ENCODE measurements at regions not wholly inside any gene's neighbourhood (a gene's known extent, or its start where the extent isn't known, plus 50 kb on each side); places are given as distances from the start of the nearest gene placed in this dataset.

GRCh38 chr10:3914733-3915132 is 129.7 kb upstream of the KLF6 start:
- H3K9me3 ChIP-seq (ENCODE audit: insufficient read depth, low read length) = no peaks in the 10 kb centered on the region
- H3K27me3 ChIP-seq (ENCODE audit: low read length) = no peaks in the 10 kb centered on the region
- H3K9ac ChIP-seq (ENCODE audit: low read length) = no peak overlapping the region
- no peak for TF ChIP-seq EZH2phosphoT487 (conservative IDR thresholded peaks at IDR 0.05; ENCODE audit: low read length)
- no peak for TF ChIP-seq CTCF (IDR thresholded peaks at IDR 0.05; ENCODE audit: insufficient read depth, low read length, poor library complexity, severe bottlenecking)
- H3K36me3 ChIP-seq (ENCODE audit: low read length) = no peaks in the 10 kb centered on the region
- no peaks in the 10 kb centered on the region for H3K79me2 ChIP-seq (ENCODE audit: insufficient read depth, low read length)
- no peak overlapping the region for H2AFZ ChIP-seq (ENCODE audit: low read depth, low read length, severe bottlenecking)
- H3F3A ChIP-seq (ENCODE audit: insufficient read depth) = no peaks in the 10 kb centered on the region
- H4K20me1 ChIP-seq (ENCODE audit: low read depth, low read length) = no peaks in the 10 kb centered on the region
- no peak overlapping the region for H3K4me3 ChIP-seq (ENCODE audit: insufficient read depth, low read length, poor library complexity, severe bottlenecking)
- no peak overlapping the region for H3K27ac ChIP-seq (ENCODE audit: low read depth, low read length)
- H3K4me2 ChIP-seq (ENCODE audit: low read depth, low read length, poor library complexity, severe bottlenecking) = no peak overlapping the region
- no peaks in the 10 kb centered on the region for H3K9me2 ChIP-seq (replicated peaks; ENCODE audit: insufficient read depth, low read length)

GRCh38 chr10:3911713-3912442 is 126.9 kb upstream of the KLF6 start:
- no peak for TF ChIP-seq EZH2phosphoT487 (conservative IDR thresholded peaks at IDR 0.05; ENCODE audit: low read length)
- TF ChIP-seq CTCF (IDR thresholded peaks at IDR 0.05; ENCODE audit: insufficient read depth, low read length, poor library complexity, severe bottlenecking) = no peak
- Histone ChIP-seq H3K79me2 (ENCODE audit: insufficient read depth, low read length) (no peaks in the 10 kb centered on the region), H3K4me3 (ENCODE audit: insufficient read depth, low read length, poor library complexity, severe bottlenecking) (no peak overlapping the region), H3K4me2 (ENCODE audit: low read depth, low read length, poor library complexity, severe bottlenecking) (no peak overlapping the region), H3K27me3 (ENCODE audit: low read length) (no peaks in the 10 kb centered on the region), H3K9me2 (replicated peaks; ENCODE audit: insufficient read depth, low read length) (no peaks in the 10 kb centered on the region), H3K9me3 (ENCODE audit: insufficient read depth, low read length) (no peaks in the 10 kb centered on the region), H3K36me3 (ENCODE audit: low read length) (no peaks in the 10 kb centered on the region), H3F3A (ENCODE audit: insufficient read depth) (no peaks in the 10 kb centered on the region), H3K9ac (ENCODE audit: low read length) (no peak overlapping the region), H3K27ac (ENCODE audit: low read depth, low read length) (no peak overlapping the region), H2AFZ (ENCODE audit: low read depth, low read length, severe bottlenecking) (no peak overlapping the region), H4K20me1 (ENCODE audit: low read depth, low read length) (no peaks in the 10 kb centered on the region)

- Histone ChIP-seq H2AFZ (ENCODE audit: low read depth, low read length, severe bottlenecking) (no peak overlapping the region), H3K9me2 (replicated peaks; ENCODE audit: insufficient read depth, low read length) (no peaks in the 10 kb centered on the region), H3K36me3 (ENCODE audit: low read length) (no peaks in the 10 kb centered on the region), H3K9me3 (ENCODE audit: insufficient read depth, low read length) (no peaks in the 10 kb centered on the region), H3K27me3 (ENCODE audit: low read length) (no peaks in the 10 kb centered on the region), H4K20me1 (ENCODE audit: low read depth, low read length) (no peaks in the 10 kb centered on the region), H3K4me2 (ENCODE audit: low read depth, low read length, poor library complexity, severe bottlenecking) (no peak overlapping the region), H3K9ac (ENCODE audit: low read length) (no peak overlapping the region), H3K27ac (ENCODE audit: low read depth, low read length) (no peak overlapping the region), H3K4me3 (ENCODE audit: insufficient read depth, low read length, poor library complexity, severe bottlenecking) (no peak overlapping the region), H3K79me2 (ENCODE audit: insufficient read depth, low read length) (no peaks in the 10 kb centered on the region), H3F3A (ENCODE audit: insufficient read depth) (no peaks in the 10 kb centered on the region)
- no peak for TF ChIP-seq CTCF (IDR thresholded peaks at IDR 0.05; ENCODE audit: insufficient read depth, low read length, poor library complexity, severe bottlenecking)
- no peak for TF ChIP-seq EZH2phosphoT487 (conservative IDR thresholded peaks at IDR 0.05; ENCODE audit: low read length)
Measured at GRCh38 chr10:3911241-3911640, 126.2 kb upstream of the KLF6 start.
